ENCODE measurements at regions not wholly inside any gene's neighbourhood (a gene's known extent, or its start where the extent isn't known, plus 50 kb on each side); places are given as distances from the start of the nearest gene placed in this dataset.

DNA sequence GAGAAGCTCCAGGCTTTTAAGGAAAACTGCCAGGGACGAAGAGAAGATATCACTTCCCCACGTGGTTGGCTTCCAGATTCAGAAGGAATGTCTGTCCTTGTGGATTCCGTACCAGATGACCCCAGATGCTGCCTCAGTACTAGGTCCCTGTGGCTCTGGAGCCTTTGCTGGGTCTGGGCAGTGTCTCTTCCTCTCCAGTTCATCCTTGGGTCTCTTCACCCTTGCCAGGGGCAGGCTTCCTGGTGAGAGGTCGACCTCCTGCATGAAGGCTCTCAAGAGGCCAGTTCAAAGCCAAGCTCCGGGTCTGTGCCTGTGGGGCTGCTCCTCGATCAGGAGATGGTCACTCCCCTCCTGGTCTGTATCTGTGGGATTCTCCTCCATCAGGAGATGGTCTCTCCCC, 74.7 kb upstream of the B3GAT1 start:
- no peak overlapping the region for H3K27ac ChIP-seq (ENCODE audit: low read depth, low read length)
- H3K27me3 ChIP-seq (ENCODE audit: control insufficient read depth, insufficient read depth, low read length), result no peaks in the 10 kb centered on the region
- no peaks in the 10 kb centered on the region for H3K36me3 ChIP-seq (ENCODE audit: control insufficient read depth, insufficient read depth, low read length)
- H3K4me1 ChIP-seq (ENCODE audit: control insufficient read depth, insufficient read depth, low read length), result no peaks in the 10 kb centered on the region
- H3K4me3 ChIP-seq (ENCODE audit: low read length), result no peak overlapping the region
- H3K9ac ChIP-seq (ENCODE audit: low read length), result no peak overlapping the region

DNA sequence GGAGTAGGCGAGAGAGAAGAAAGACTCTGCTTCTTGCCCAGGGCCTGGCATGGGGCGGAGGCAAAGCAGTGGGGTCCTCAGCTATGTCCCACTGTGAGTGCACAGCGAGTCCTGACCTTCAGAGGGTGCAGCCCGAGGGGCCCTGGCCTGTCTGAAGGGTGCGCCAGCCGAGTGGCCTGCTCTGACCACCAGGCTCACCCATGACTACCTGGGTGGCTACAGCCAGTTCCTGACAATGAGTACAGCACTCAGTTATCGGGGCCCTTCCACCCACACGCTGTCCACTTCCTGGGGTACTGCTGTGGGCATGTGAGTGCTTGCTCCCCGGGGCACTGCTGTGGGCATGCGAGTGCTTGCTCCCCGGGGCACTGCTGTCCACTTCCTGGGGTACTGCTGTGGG, 74.1 kb upstream of the B3GAT1 start:
- Histone ChIP-seq H3K36me3 (ENCODE audit: control insufficient read depth, insufficient read depth, low read length) (no peaks in the 10 kb centered on the region), H3K4me1 (ENCODE audit: control insufficient read depth, insufficient read depth, low read length) (no peaks in the 10 kb centered on the region), H3K27me3 (ENCODE audit: control insufficient read depth, insufficient read depth, low read length) (no peaks in the 10 kb centered on the region), H3K9ac (ENCODE audit: low read length) (no peak overlapping the region), H3K27ac (ENCODE audit: low read depth, low read length) (no peak overlapping the region), H3K4me3 (ENCODE audit: low read length) (no peak overlapping the region)

DNA sequence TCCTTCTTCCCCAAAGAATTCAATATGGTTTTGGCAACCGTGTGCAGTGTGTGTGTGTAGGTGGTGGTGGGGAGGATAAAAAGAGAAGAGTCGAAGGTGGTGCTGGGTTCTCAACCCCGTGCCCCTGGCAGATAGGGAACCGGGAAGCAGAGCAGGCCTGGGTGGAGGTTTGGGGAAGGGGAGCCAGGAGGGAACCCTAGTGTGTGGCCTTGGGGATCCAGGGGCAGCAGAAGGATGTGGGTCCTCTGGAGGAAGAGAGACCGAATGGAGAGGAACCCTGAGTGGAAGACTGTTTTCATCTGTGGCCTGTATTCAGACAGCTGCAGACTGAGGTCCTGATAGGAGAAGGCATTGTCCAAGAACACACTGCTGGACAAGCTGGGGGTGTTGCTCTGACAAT, 73.3 kb upstream of the B3GAT1 start:
- Histone ChIP-seq H3K27me3 (ENCODE audit: control insufficient read depth, insufficient read depth, low read length) (no peaks in the 10 kb centered on the region), H3K4me3 (ENCODE audit: low read length) (no peak overlapping the region), H3K4me1 (ENCODE audit: control insufficient read depth, insufficient read depth, low read length) (no peaks in the 10 kb centered on the region), H3K27ac (ENCODE audit: low read depth, low read length) (no peak overlapping the region), H3K9ac (ENCODE audit: low read length) (no peak overlapping the region), H3K36me3 (ENCODE audit: control insufficient read depth, insufficient read depth, low read length) (no peaks in the 10 kb centered on the region)

DNA sequence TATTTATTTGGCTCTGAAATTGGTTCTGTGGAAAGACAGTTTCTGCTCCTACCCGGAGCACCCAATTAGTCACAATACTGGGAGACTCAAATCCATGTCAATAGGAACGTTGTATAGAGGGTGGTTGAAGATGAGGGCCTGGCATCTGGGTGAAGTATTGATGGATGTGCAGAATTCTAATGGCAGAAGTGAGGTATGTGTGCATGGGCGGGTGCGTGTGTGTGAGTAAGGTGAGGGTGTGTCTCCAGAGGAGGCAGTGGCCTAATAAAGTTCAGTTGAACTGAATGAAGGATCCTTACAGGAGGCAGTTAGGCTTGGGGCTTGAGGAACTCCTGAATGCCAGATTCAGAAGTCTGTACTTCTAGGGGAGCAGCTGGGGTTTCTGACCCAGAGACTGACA, 71.8 kb upstream of the B3GAT1 start:
- Histone ChIP-seq H3K36me3 (ENCODE audit: control insufficient read depth, insufficient read depth, low read length) (no peaks in the 10 kb centered on the region), H3K9ac (ENCODE audit: low read length) (no peak overlapping the region), H3K4me1 (ENCODE audit: control insufficient read depth, insufficient read depth, low read length) (no peaks in the 10 kb centered on the region), H3K4me3 (ENCODE audit: low read length) (no peak overlapping the region), H3K27ac (ENCODE audit: low read depth, low read length) (no peak overlapping the region), H3K27me3 (ENCODE audit: control insufficient read depth, insufficient read depth, low read length) (no peaks in the 10 kb centered on the region)

DNA sequence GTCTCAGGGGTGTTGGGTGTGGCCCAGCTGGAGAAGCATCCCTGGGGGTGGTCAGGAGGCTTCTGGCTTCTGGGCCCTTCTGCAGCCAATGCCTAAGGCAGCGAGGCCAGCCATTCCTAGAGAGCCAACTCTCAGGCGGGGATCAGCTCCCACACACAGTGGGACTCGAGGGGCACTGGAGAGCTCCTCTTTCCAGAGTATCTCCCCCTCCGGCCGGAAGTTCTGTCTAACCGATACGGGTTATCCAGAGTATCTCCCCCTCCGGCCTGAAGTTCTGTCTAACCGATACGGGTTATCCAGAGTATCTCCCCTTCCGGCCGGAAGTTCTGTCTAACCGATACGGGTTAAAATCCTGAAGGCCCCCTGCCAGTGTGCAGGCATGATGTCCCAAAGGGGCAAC, 71.2 kb upstream of the B3GAT1 start:
- H3K27ac ChIP-seq (ENCODE audit: low read depth, low read length), result no peak overlapping the region
- H3K27me3 ChIP-seq (ENCODE audit: control insufficient read depth, insufficient read depth, low read length), result no peaks in the 10 kb centered on the region
- no peak overlapping the region for H3K9ac ChIP-seq (ENCODE audit: low read length)
- no peak overlapping the region for H3K4me3 ChIP-seq (ENCODE audit: low read length)
- no peaks in the 10 kb centered on the region for H3K36me3 ChIP-seq (ENCODE audit: control insufficient read depth, insufficient read depth, low read length)
- no peaks in the 10 kb centered on the region for H3K4me1 ChIP-seq (ENCODE audit: control insufficient read depth, insufficient read depth, low read length)

DNA sequence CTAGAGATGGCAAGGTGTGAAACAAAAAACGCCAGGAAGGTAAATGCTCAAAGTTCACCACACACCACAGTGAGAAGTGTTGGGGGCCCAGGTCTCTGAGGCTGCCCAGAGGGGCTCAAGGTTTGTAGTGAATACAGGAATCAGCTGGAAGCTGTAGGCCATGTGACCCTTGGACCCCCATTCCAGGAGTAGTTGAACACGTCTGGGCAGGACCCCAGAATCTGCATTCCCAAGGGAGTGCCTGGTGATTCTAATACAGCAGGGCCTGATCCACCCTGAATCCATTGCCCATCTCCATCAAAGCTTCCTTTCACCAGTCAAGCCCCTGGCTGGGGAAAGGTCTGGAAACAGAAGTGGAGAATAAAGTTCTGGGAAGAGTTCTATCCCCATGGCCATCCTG, 70.8 kb upstream of the B3GAT1 start:
- Histone ChIP-seq H3K4me3 (ENCODE audit: low read length) (no peak overlapping the region), H3K4me1 (ENCODE audit: control insufficient read depth, insufficient read depth, low read length) (no peaks in the 10 kb centered on the region), H3K9ac (ENCODE audit: low read length) (no peak overlapping the region), H3K36me3 (ENCODE audit: control insufficient read depth, insufficient read depth, low read length) (no peaks in the 10 kb centered on the region), H3K27ac (ENCODE audit: low read depth, low read length) (no peak overlapping the region), H3K27me3 (ENCODE audit: control insufficient read depth, insufficient read depth, low read length) (no peaks in the 10 kb centered on the region)

DNA sequence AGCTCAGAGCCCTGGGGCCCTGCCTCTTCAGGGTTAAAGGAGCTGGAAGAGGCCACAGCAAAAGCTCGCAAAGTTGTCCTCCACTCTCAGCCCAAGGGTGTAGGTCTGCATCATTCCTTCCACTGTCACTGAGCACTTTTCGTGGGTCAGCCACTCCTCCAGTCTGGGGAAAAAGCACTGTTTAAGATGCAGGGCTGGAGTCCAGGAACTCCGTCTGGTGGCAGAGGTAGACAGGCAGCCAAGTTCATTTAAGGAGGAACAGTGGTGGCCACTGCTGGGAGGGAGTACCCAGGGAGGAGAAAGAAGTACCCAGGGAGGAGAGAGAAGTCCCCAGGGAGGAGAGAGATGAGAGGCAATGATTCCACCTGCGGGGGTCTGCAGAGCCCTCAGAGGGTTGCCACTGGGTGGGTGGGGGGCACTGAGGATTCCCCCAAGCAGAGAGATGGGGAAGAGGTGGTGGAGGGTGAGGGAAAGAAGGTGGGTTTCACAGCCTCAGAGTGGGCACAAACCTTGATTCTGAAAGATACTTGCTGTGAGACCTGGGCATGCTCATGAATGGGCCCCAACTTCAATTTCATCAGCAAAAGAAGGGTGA, 70.0 kb upstream of the B3GAT1 start:
- Histone ChIP-seq H3K27me3 (ENCODE audit: control insufficient read depth, insufficient read depth, low read length) (peaks cover 2% of the 10 kb centered on the region), H3K4me3 (ENCODE audit: low read length) (no peak overlapping the region), H3K4me1 (ENCODE audit: control insufficient read depth, insufficient read depth, low read length) (no peaks in the 10 kb centered on the region), H3K27ac (ENCODE audit: low read depth, low read length) (no peak overlapping the region), H3K9ac (ENCODE audit: low read length) (no peak overlapping the region), H3K36me3 (ENCODE audit: control insufficient read depth, insufficient read depth, low read length) (no peaks in the 10 kb centered on the region)

DNA sequence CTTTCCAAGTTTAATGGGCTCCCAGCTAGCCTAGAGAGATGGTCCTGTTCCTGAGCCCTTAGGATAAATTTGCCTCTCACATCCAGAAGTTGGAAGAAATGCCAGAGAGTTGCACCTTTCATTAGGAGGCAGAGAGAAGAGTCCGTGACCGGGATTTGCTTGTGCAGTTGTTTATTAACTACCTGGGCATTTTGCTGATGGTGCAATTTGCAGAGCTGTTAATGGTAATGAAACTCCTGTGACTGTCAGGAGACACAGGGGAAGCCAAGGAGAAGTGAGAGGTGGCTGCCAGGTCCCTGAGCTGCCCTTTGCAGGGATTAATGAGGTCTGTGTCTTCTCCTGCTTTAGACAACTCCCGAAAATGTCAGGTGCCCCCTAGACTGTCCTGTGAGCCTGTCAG, 69.1 kb upstream of the B3GAT1 start:
- Histone ChIP-seq H3K36me3 (ENCODE audit: control insufficient read depth, insufficient read depth, low read length) (no peaks in the 10 kb centered on the region), H3K27me3 (ENCODE audit: control insufficient read depth, insufficient read depth, low read length) (peaks cover 3% of the 10 kb centered on the region), H3K9ac (ENCODE audit: low read length) (no peak overlapping the region), H3K27ac (ENCODE audit: low read depth, low read length) (no peak overlapping the region), H3K4me3 (ENCODE audit: low read length) (no peak overlapping the region), H3K4me1 (ENCODE audit: control insufficient read depth, insufficient read depth, low read length) (no peaks in the 10 kb centered on the region)

DNA sequence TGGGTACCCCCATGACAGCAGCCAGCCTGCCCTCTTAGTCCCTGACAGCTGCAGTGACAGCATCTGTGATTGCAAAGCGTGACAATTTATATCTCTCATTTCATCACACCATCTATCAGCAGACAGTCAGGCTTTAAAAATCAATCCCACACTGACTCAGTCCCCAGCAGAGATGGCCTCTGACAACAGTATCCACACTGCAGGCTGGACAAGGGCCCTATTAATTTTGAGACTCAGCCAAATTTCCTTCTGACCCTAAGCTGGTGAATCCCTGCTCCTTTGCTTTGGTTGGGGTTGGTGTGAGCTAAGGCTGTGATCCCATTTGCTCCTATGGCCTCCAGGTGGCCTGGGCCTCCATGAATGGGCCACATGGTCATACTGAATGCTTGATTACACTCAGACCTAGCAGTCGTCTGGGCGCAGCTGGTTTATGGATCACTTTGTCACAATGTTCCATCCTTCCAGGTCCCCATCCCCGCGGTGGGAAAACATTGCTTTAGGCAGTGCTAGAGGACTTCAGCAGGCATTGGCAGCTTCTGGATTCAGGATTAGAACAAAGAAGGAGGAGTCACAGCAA, 68.2 kb upstream of the B3GAT1 start:
- peaks cover 3% of the 10 kb centered on the region for H3K27me3 ChIP-seq (ENCODE audit: control insufficient read depth, insufficient read depth, low read length)
- H3K4me3 ChIP-seq (ENCODE audit: low read length), result no peak overlapping the region
- H3K36me3 ChIP-seq (ENCODE audit: control insufficient read depth, insufficient read depth, low read length), result no peaks in the 10 kb centered on the region
- H3K9ac ChIP-seq (ENCODE audit: low read length), result no peak overlapping the region
- no peaks in the 10 kb centered on the region for H3K4me1 ChIP-seq (ENCODE audit: control insufficient read depth, insufficient read depth, low read length)
- H3K27ac ChIP-seq (ENCODE audit: low read depth, low read length), result no peak overlapping the region

DNA sequence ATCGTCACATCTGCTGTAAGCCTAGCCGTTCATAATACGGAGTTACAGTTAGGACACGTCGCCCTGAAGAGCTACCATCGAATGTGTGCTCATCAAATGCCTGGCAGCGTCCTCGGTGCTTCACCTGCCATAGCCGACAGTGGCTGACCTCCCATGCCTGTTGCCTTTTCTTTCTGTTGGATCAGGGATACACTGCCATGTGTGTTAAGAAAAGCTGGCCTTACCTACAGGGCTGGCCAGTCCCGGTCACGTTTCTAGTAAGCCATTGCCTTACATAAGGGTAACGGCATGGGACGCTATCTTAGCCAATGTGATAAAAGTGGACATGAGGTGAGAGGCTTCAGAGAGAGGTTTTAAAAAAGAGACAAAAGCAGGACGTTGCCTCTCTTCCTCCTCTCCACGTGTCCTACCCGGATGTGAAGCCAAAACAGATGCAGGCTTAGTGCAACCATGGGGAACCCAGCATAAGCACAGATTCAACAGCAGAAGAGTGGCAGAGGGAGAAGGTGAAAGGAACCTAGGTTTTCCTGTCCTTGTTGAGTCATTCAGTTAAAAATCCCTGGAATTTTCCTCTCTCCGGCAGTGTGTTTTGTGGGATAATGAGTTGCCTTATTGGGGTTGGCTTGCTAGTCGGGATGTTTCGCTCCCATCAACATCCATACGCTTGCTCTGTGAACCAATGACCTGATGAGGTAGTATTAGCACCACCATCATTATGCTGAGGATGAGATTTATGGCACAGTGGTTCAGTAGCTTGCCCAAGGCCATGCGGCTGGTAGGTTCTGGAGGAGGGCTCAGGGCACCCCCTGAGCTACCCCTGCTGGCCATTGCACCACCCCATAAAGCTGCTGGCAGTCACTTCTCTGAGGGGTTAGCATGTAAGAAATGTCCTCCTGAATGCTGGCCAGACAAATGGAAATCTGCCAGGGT, 67.4 kb upstream of the B3GAT1 start:
- Histone ChIP-seq H3K4me3 (ENCODE audit: low read length) (no peak overlapping the region), H3K27ac (ENCODE audit: low read depth, low read length) (no peak overlapping the region), H3K27me3 (ENCODE audit: control insufficient read depth, insufficient read depth, low read length) (peaks cover 3% of the 10 kb centered on the region), H3K36me3 (ENCODE audit: control insufficient read depth, insufficient read depth, low read length) (no peaks in the 10 kb centered on the region), H3K4me1 (ENCODE audit: control insufficient read depth, insufficient read depth, low read length) (no peaks in the 10 kb centered on the region), H3K9ac (ENCODE audit: low read length) (no peak overlapping the region)

DNA sequence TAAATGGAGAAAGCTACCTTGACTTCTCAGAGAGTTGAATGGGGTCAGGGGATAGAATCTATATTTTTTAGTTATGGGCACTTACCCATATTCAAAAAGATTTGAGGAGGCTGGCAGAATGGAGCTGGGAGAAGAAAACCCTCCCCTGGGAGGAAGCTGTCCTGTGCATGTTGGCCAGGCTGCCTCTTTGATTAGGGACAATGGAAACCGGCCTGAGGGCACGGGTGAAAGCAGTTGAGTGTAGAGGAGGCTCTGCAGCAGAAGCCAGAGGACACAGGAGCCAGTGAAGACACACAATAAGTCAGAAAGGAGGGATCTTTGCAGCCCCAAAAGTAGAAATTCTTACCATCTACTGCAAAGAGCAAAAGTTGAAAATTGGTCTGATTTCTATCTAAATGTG, 66.6 kb upstream of the B3GAT1 start:
- peaks cover 5% of the 10 kb centered on the region for H3K27me3 ChIP-seq (ENCODE audit: control insufficient read depth, insufficient read depth, low read length)

DNA sequence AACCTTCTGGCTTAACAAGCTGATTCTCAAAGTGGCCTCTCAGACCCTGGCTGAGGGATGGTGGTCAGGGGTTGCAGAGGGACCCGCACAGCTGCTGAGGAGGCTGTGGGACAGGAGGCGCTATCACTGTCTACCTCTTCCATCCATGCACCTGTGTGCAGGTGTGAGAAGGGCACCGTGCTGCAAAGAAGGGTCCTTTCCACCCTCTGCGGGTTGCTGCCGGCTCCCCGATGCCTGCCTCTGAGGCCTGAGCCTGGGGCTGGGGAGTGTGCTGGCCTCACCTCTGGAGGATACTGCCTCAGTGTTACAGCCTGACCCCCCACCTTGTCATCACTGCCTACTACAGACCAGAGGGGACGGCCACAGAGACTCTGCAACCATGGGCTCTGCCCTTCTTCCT, 66.1 kb upstream of the B3GAT1 start:
- H3K27me3 ChIP-seq (ENCODE audit: control insufficient read depth, insufficient read depth, low read length), result peaks cover 5% of the 10 kb centered on the region
- H3K4me1 ChIP-seq (ENCODE audit: control insufficient read depth, insufficient read depth, low read length), result no peaks in the 10 kb centered on the region
- H3K27ac ChIP-seq (ENCODE audit: low read depth, low read length), result no peak overlapping the region
- no peak overlapping the region for H3K4me3 ChIP-seq (ENCODE audit: low read length)
- H3K9ac ChIP-seq (ENCODE audit: low read length), result no peak overlapping the region
- no peaks in the 10 kb centered on the region for H3K36me3 ChIP-seq (ENCODE audit: control insufficient read depth, insufficient read depth, low read length)

More for the DNA sequence above, 66.6 kb upstream of the B3GAT1 start:
- no peak overlapping the region for H3K27ac ChIP-seq (ENCODE audit: low read depth, low read length)
- H3K36me3 ChIP-seq (ENCODE audit: control insufficient read depth, insufficient read depth, low read length), result no peaks in the 10 kb centered on the region
- no peaks in the 10 kb centered on the region for H3K4me1 ChIP-seq (ENCODE audit: control insufficient read depth, insufficient read depth, low read length)
- no peak overlapping the region for H3K9ac ChIP-seq (ENCODE audit: low read length)
- no peak overlapping the region for H3K4me3 ChIP-seq (ENCODE audit: low read length)
